T47D (cell line): ENCODE measurements at regions not wholly inside any gene's neighbourhood (a gene's known extent, or its start where the extent isn't known, plus 50 kb on each side); places are given as distances from the start of the nearest gene placed in this dataset.

ENCODE experiments used
- DNase-seq, 2 experiments: peaks; one replicate each; pipeline versions ENCODE4 v3.0.0 to v3.0.0-alpha.2; 2011 to 2012; ENCODE audit warnings: low read depth in 1 of 2, low spot score in 1 of 2
- JUND ChIP-seq: IDR thresholded peaks from 2 replicates; pipeline ENCODE4 v1.6.1; 2012; ENCODE audit warnings: low read depth
- in situ Hi-C: cut with HindIII; loops from 2 replicates; pipeline ENCODE4 v1.10.0; 2016; ENCODE audit warnings: low sequenced_read_pairs, low pct_unique_long_range_greater_than_20kb

GRCh38 chr3:27986234-27986879, 255.1 kb upstream of the CMC1 start:
- DNase-seq, result no peak
- in situ Hi-C loops, result no loop called here
- no peak for TF ChIP-seq JUND

- TF ChIP-seq JUND, result no peak
- in situ Hi-C loops, result no loop called here
- DNase-seq, result no peak
Observed at GRCh38 chr3:27990324-27990723, 251.1 kb upstream of the CMC1 start.

GRCh38 chr3:27990837-27991236, 250.6 kb upstream of the CMC1 start:
- TF ChIP-seq JUND, result no peak
- DNase-seq, result no peak
- in situ Hi-C loops, result no loop called here

GRCh38 chr3:27993051-27993450, 248.4 kb upstream of the CMC1 start:
- in situ Hi-C loops, result no loop called here
- DNase-seq, result no peak
- no peak for TF ChIP-seq JUND

GRCh38 chr3:28000608-28001007, 240.8 kb upstream of the CMC1 start:
- no peak for TF ChIP-seq JUND
- DNase-seq, result no peak
- in situ Hi-C loops, result no loop called here

GRCh38 chr3:28008235-28008634, 233.2 kb upstream of the CMC1 start:
- TF ChIP-seq JUND, result no peak
- in situ Hi-C loops, result no loop called here
- no peak for DNase-seq

GRCh38 chr3:28012830-28013229, 228.6 kb upstream of the CMC1 start:
- no peak for TF ChIP-seq JUND
- no peak for DNase-seq
- in situ Hi-C loops, result no loop called here

GRCh38 chr3:28013864-28014473, 227.4 kb upstream of the CMC1 start:
- DNase-seq, result no peak
- no peak for TF ChIP-seq JUND
- in situ Hi-C loops, result no loop called here

- peak in 1 of 2 experiments; percentile 29 for DNase-seq
- no peak for TF ChIP-seq JUND
- in situ Hi-C loops, result no loop called here
Observed at GRCh38 chr3:28018925-28019718, 222.3 kb upstream of the CMC1 start.

GRCh38 chr3:28019740-28020139, 221.7 kb upstream of the CMC1 start:
- in situ Hi-C loops, result no loop called here
- no peak for TF ChIP-seq JUND
- DNase-seq, result no peak

- TF ChIP-seq JUND, result no peak
- DNase-seq, result peak in 1 of 2 experiments; percentile 10
- in situ Hi-C loops, result no loop called here
Observed at GRCh38 chr3:28022916-28023315, 218.5 kb upstream of the CMC1 start.

GRCh38 chr3:28028554-28028953, 212.9 kb upstream of the CMC1 start:
- no peak for TF ChIP-seq JUND
- no peak for DNase-seq
- in situ Hi-C loops, result no loop called here
